Immature natural killer cell (primary cell): ENCODE measurements at regions not wholly inside any gene's neighbourhood (a gene's known extent, or its start where the extent isn't known, plus 50 kb on each side); places are given as distances from the start of the nearest gene placed in this dataset.

Source experiments
- DNase-seq, 3 donors: peaks; one replicate each; pipeline ENCODE4 v3.0.0; 2022; ENCODE audit warnings: mixed read lengths in 1 of 3
- H3K27ac Mint-ChIP-seq, 6 donors: one replicate each; pipeline ENCODE4 v1.8.0; 2020; ENCODE audit warnings: mixed read lengths in 6 of 6, mild to moderate bottlenecking in 5 of 6, inconsistent platforms in 4 of 6, moderate library complexity in 3 of 6
- H3K27me3 Mint-ChIP-seq, 3 donors: one replicate each; pipeline ENCODE4 v1.8.0; 2020 to 2021; ENCODE audit warnings: low read depth in 3 of 3, mild to moderate bottlenecking in 3 of 3, mixed read lengths in 3 of 3, moderate library complexity in 3 of 3, inconsistent platforms in 1 of 3
- H3K36me3 Mint-ChIP-seq, 3 donors: one replicate each; pipeline ENCODE4 v1.8.0; 2020; ENCODE audit warnings: mixed read lengths in 3 of 3, inconsistent platforms in 2 of 3, mild to moderate bottlenecking in 2 of 3
- H3K4me1 Mint-ChIP-seq, 2 donors: one replicate each; pipeline ENCODE4 v1.8.0; 2020; ENCODE audit warnings: inconsistent platforms in 2 of 2, mild to moderate bottlenecking in 2 of 2, mixed read lengths in 2 of 2, moderate library complexity in 1 of 2
- H3K4me3 Mint-ChIP-seq, 5 donors: one replicate each; pipeline ENCODE4 v1.8.0; 2020; ENCODE audit warnings: mild to moderate bottlenecking in 5 of 5, mixed read lengths in 5 of 5, inconsistent platforms in 3 of 5, moderate library complexity in 3 of 5
- H3K9me3 Mint-ChIP-seq, 6 donors: one replicate each; pipeline ENCODE4 v1.8.0; 2020; ENCODE audit warnings: mild to moderate bottlenecking in 6 of 6, mixed read lengths in 6 of 6, inconsistent platforms in 4 of 6, moderate library complexity in 3 of 6

DNA sequence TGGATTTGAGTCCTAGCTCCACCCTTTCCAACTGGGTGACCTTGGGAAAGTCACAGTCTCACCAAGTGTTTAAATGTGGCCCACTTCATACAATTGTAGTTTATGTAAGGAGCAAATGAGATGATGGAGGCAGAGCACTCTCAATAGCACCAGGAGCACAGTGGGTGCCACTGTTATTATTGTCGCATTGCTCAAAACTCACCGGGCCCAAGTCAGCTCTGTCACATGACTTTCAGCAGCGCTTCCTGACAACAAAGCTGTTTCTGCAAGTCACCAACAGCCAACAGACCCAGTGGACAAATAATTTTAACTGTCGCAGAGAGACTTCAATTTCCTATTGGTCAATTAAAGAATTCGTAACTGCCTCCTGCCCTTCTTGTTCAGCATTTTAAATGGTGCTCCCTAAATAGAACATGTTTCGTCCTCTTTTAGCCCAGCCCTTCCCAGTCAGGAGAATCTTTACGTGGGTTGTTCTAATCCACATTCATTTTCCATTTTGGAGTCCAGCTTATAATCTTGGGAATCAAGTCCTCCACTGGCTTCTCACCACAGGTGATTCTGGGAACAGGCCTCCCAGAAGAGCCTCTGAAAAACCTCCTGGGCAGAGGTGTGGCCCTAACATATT, 415.6 kb upstream of the NPVF start:
- Mint-ChIP-seq H3K9me3 (no peaks in the 10 kb centered on the region), H3K4me3 (no peak overlapping the region), H3K27ac (no peak overlapping the region)

GRCh38 chr7:25646726-25647413, 418.6 kb upstream of the NPVF start:
- Mint-ChIP-seq H3K4me1 (no peaks in the 10 kb centered on the region), H3K27ac (no peak overlapping the region), H3K4me3 (no peak overlapping the region), H3K36me3 (no peaks in the 10 kb centered on the region), H3K9me3 (no peaks in the 10 kb centered on the region), H3K27me3 (peaks cover 0 to 4% (median 2%) of the 10 kb centered on the region in 3 donors)
- DNase-seq = no peak

More for the DNA sequence above, 415.6 kb upstream of the NPVF start:
- DNase-seq = no peak
- peaks cover 0 to 4% (median 0%) of the 10 kb centered on the region in 3 donors for H3K27me3 Mint-ChIP-seq
- no peaks in the 10 kb centered on the region for H3K36me3 Mint-ChIP-seq
- no peaks in the 10 kb centered on the region for H3K4me1 Mint-ChIP-seq

- Mint-ChIP-seq H3K27me3 (peaks cover 0 to 4% (median 2%) of the 10 kb centered on the region in 3 donors), H3K4me1 (no peaks in the 10 kb centered on the region), H3K9me3 (no peaks in the 10 kb centered on the region), H3K27ac (no peak overlapping the region), H3K4me3 (no peak overlapping the region), H3K36me3 (no peaks in the 10 kb centered on the region)
- no peak for DNase-seq
Measured at GRCh38 chr7:25647872-25648271, 419.6 kb upstream of the NPVF start.

GRCh38 chr7:25652366-25652765, 424.1 kb upstream of the NPVF start:
- Mint-ChIP-seq H3K27me3 (peaks cover 0 to 14% (median 0%) of the 10 kb centered on the region in 3 donors), H3K4me3 (no peak overlapping the region), H3K4me1 (no peaks in the 10 kb centered on the region), H3K27ac (no peak overlapping the region), H3K9me3 (peaks cover 0 to under 1% (median 0%) of the 10 kb centered on the region in 6 donors), H3K36me3 (no peaks in the 10 kb centered on the region)
- no peak for DNase-seq

- no peak overlapping the region for H3K4me3 Mint-ChIP-seq
- no peaks in the 10 kb centered on the region for H3K4me1 Mint-ChIP-seq
- no peaks in the 10 kb centered on the region for H3K36me3 Mint-ChIP-seq
- DNase-seq = no peak
- peaks cover 0 to 14% (median 0%) of the 10 kb centered on the region in 3 donors for H3K27me3 Mint-ChIP-seq
- peaks cover 0 to 3% (median 0%) of the 10 kb centered on the region in 6 donors for H3K9me3 Mint-ChIP-seq
- H3K27ac Mint-ChIP-seq = no peak overlapping the region
Measured at GRCh38 chr7:25653384-25653783, 425.1 kb upstream of the NPVF start.

DNA sequence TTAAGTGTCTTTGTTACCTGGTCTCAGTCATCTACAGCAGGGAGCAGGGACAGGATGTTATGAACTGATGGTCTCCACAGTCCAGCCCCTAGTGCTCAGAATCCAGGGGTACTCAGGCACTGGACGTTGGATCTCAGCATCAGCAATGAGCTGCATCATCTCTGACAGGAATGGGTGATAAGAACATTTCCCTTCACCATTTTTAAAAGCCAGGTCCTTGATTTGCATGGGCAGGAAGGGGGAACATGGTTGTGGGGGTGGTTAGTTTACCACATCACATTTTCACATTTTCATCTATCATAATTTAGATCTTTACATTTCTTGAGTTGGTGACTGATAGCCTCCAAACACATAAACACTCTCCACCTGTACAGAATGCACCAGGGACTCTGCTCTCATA, 427.8 kb upstream of the NPVF start:
- H3K9me3 Mint-ChIP-seq = peaks cover 0 to 3% (median 0%) of the 10 kb centered on the region in 6 donors
- peaks cover 0 to 12% (median 0%) of the 10 kb centered on the region in 3 donors for H3K27me3 Mint-ChIP-seq
- no peak overlapping the region for H3K27ac Mint-ChIP-seq
- H3K4me1 Mint-ChIP-seq = no peaks in the 10 kb centered on the region
- no peak for DNase-seq
- H3K36me3 Mint-ChIP-seq = no peaks in the 10 kb centered on the region
- H3K4me3 Mint-ChIP-seq = no peak overlapping the region

DNA sequence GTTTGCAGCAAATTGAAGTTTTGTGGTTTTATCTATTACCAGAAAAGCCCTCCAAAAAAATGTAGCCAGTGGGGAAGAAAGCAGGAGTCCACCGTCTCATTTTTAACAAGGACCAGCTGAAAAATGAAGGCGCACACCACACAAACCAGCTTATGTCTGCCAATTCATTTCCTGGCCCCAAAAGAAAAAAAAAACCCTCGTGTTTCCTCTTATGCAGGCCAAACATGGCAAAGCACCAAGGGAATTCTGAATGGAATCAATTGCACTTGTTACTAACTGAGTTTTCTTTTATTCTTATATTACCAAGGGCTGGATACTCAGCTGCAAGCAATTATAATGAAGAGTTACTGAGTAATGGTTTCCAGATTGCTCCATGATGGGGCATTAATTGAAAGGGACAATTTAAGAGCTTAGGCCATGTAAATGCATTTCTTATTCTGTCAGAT, 428.3 kb upstream of the NPVF start:
- DNase-seq = no peak
- no peak overlapping the region for H3K4me3 Mint-ChIP-seq
- H3K27ac Mint-ChIP-seq = no peak overlapping the region
- no peaks in the 10 kb centered on the region for H3K4me1 Mint-ChIP-seq
- no peaks in the 10 kb centered on the region for H3K36me3 Mint-ChIP-seq
- peaks cover 0 to 12% (median 0%) of the 10 kb centered on the region in 3 donors for H3K27me3 Mint-ChIP-seq
- H3K9me3 Mint-ChIP-seq = peaks cover 0 to 3% (median 0%) of the 10 kb centered on the region in 6 donors

DNA sequence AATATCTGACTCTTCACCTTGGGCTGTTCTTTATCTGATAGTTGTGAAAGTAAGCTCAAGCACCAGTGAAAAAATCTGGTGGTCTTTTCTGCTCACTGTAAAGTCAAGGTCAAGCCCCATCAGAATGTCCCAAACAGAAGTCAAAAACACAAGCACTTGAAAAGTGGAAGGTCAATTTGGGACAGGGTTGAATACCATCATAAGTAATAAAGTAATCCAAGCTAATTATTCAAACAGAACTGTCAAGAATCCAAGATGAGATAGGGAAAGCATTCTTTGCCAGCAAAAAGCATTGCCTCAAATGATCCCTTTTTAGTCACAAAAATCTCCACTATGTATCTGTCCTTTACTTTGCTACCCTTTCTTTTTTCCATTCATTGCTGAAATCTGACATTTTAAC, 430.1 kb upstream of the NPVF start:
- peaks cover 0 to 3% (median 0%) of the 10 kb centered on the region in 6 donors for H3K9me3 Mint-ChIP-seq
- no peak for DNase-seq
- H3K27ac Mint-ChIP-seq = no peak overlapping the region
- peaks cover 0 to 16% (median 0%) of the 10 kb centered on the region in 3 donors for H3K27me3 Mint-ChIP-seq
- H3K36me3 Mint-ChIP-seq = no peaks in the 10 kb centered on the region
- H3K4me3 Mint-ChIP-seq = no peak overlapping the region
- no peaks in the 10 kb centered on the region for H3K4me1 Mint-ChIP-seq

DNA sequence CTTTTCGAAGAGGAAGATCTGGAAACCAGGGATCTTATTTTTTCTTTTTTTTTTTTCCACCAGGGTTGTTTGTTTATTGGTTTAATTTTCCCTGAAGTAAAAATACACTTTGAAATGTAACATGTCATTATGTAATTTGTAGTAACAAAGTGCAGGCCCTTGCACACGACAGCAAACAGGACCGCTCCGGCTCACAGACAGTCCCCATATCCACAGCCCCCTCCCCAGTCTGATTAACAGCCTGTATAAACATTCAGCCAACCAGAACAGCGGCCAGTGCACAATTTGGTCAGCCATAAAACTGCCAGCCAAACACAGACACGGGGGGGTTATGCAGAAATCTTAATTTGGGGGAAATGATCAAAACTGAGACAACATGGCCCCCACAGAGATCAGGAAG, 431.6 kb upstream of the NPVF start:
- no peaks in the 10 kb centered on the region for H3K4me1 Mint-ChIP-seq
- peaks cover 0 to 5% (median 2%) of the 10 kb centered on the region in 3 donors for H3K27me3 Mint-ChIP-seq
- peaks cover 0 to 3% (median 0%) of the 10 kb centered on the region in 6 donors for H3K9me3 Mint-ChIP-seq
- H3K36me3 Mint-ChIP-seq = no peaks in the 10 kb centered on the region
- H3K27ac Mint-ChIP-seq = no peak overlapping the region
- H3K4me3 Mint-ChIP-seq = no peak overlapping the region
- DNase-seq = no peak

DNA sequence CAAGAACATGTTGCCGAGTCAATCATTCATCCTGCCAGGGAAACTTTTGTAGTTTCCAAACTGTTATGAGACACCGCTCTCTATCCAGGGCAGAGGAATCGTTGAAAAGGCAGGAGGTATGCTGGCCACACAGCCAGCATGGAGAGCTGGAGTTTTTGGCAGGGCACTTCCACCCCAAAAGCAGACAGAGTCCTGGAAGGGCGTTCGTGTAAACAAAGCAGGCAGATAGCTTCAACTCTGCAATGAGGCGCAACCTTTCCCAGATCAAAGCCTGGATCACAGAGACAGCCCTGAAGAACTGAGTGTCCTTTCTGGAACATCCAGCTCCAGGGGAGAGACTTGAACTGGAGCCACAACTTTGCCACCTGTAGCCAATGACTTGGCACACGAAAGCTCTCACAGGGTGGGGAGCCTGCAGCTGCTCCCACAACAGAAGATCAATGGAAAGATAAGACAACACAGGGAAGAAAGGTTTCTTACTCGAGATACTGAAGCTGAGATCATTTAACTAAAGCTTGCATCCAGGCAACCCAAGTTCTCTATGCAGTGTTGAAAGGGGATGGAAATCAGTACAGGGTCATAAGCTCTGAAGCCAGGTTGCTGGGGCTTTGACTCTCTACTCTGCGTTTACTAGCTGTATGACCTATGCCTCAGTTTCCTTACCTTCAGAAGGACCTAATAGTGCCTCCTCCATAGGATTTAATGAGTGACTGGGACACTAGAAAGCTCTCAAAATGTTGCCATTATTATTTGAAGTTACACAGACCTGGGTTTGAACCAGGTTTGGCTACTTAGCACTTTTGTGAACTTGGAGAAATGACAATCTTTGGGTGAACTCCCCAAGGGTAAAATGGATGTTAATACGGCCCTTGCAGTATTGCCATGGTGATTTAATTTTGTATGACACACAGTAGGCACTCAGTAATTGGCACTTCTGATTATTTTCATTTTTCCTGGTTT, 434.8 kb upstream of the NPVF start:
- Mint-ChIP-seq H3K4me3 (no peak overlapping the region), H3K27ac (no peak overlapping the region), H3K27me3 (peaks cover 0 to 8% (median 7%) of the 10 kb centered on the region in 3 donors), H3K4me1 (no peaks in the 10 kb centered on the region), H3K36me3 (no peaks in the 10 kb centered on the region), H3K9me3 (no peaks in the 10 kb centered on the region)
- DNase-seq = no peak

DNA sequence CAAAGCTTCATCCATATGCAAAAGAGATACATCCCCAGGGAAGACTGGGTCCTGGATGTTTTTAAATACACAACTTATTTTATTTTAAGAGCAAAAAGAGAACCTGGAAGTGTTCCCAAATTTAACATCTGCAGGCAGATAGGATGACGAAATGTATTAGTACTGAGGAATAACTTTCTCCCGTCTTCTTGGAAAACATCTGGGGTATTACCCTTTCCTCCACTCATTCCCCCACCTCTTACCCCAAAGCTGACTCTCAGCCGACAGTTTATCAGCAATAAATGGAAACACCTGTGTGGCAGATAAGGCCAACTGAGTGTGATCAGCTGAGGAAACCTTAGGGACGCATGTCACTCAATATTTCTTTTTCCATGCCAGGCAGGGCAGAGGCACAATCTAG, 435.6 kb upstream of the NPVF start:
- H3K27me3 Mint-ChIP-seq = peaks cover 0 to 8% (median 8%) of the 10 kb centered on the region in 3 donors
- no peak for DNase-seq
- no peaks in the 10 kb centered on the region for H3K9me3 Mint-ChIP-seq
- no peaks in the 10 kb centered on the region for H3K4me1 Mint-ChIP-seq
- H3K4me3 Mint-ChIP-seq = no peak overlapping the region
- H3K27ac Mint-ChIP-seq = no peak overlapping the region
- no peaks in the 10 kb centered on the region for H3K36me3 Mint-ChIP-seq

GRCh38 chr7:25664593-25664992, 436.3 kb upstream of the NPVF start:
- Mint-ChIP-seq H3K27ac (no peak overlapping the region), H3K27me3 (peaks cover 0 to 12% (median 8%) of the 10 kb centered on the region in 3 donors), H3K4me1 (no peaks in the 10 kb centered on the region), H3K4me3 (no peak overlapping the region), H3K36me3 (no peaks in the 10 kb centered on the region), H3K9me3 (no peaks in the 10 kb centered on the region)
- no peak for DNase-seq

DNA sequence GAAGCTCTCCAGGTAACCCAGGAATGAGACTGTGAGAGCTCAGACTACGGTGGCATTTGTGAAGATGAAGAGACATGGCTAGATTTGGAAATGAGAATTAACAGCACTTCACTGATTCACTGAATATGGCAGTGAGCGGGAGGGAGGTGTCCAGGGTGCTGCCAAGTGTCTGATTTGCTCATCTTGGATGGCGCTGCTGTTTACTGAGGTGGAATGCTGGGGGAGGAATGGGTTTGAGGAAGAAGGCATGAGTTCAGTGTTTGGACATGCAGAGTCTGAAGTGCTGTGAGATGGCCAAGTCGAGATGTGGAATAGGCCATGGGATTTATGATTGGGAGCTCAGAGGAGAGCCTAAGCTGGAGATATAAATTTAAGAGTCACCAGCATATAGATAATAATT, 437.1 kb upstream of the NPVF start:
- Mint-ChIP-seq H3K9me3 (no peaks in the 10 kb centered on the region), H3K27ac (no peak overlapping the region), H3K4me1 (no peaks in the 10 kb centered on the region), H3K4me3 (no peak overlapping the region), H3K36me3 (no peaks in the 10 kb centered on the region), H3K27me3 (peaks cover 0 to 12% (median 8%) of the 10 kb centered on the region in 3 donors)
- DNase-seq = no peak
